C4-2B (cell line): ENCODE measurements at regions not wholly inside any gene's neighbourhood (a gene's known extent, or its start where the extent isn't known, plus 50 kb on each side); places are given as distances from the start of the nearest gene placed in this dataset.
"Not testable (repeated sequence)": the region's sequence is repeated elsewhere in the genome, so short reads cannot be mapped to it uniquely, and the experiment has no call there.

ENCODE experiments used
- H3K27ac ChIP-seq: fragments of 450-650 bp; 2 replicates; pipeline ENCODE4 v1.5.1; 2017
- ZFX ChIP-seq: fragments of 450-650 bp; IDR thresholded peaks from 2 replicates; pipeline ENCODE4 v1.6.1; 2017
- TF ChIP-seq, protein P1 (sequence below): fragments of 450-650 bp; conservative IDR thresholded peaks from 2 replicates; pipeline ENCODE4 v1.5.1; 2017; ENCODE audit warnings: mild to moderate bottlenecking

- TF ChIP-seq, protein P1, sequence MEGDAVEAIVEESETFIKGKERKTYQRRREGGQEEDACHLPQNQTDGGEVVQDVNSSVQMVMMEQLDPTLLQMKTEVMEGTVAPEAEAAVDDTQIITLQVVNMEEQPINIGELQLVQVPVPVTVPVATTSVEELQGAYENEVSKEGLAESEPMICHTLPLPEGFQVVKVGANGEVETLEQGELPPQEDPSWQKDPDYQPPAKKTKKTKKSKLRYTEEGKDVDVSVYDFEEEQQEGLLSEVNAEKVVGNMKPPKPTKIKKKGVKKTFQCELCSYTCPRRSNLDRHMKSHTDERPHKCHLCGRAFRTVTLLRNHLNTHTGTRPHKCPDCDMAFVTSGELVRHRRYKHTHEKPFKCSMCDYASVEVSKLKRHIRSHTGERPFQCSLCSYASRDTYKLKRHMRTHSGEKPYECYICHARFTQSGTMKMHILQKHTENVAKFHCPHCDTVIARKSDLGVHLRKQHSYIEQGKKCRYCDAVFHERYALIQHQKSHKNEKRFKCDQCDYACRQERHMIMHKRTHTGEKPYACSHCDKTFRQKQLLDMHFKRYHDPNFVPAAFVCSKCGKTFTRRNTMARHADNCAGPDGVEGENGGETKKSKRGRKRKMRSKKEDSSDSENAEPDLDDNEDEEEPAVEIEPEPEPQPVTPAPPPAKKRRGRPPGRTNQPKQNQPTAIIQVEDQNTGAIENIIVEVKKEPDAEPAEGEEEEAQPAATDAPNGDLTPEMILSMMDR = no peak
- no peak overlapping the region for H3K27ac ChIP-seq
These were observed 629.3 kb upstream of the LRRN3 start for GRCh38 chr7:110461621-110462020.

DNA sequence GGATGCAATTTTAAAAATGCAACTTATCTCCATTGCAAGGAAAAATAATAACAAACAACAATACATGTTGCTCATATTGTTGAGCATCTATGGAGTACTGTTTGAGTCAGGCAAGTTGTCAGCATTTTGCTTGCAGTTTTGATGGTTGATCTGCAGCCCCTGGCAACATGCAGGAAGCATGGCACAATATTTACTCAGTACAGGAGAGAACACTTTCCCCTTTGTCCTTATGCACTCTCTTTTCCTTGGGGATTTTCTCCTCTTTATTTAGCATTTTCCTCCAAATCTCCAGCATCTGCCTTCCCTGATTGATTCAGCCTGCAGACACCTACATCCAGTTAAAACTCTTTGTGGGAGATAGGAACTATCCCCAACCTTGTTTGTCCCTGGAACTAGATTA lies 620.5 kb upstream of the LRRN3 start:
- TF ChIP-seq ZFX = no peak
- TF ChIP-seq, protein P1 = no peak

GRCh38 chr7:110472419-110472818 lies 618.5 kb upstream of the LRRN3 start:
- H3K27ac ChIP-seq = not testable (repeated sequence)

More for the DNA sequence above, 620.5 kb upstream of the LRRN3 start:
- no peak overlapping the region for H3K27ac ChIP-seq

- H3K27ac ChIP-seq = no peak overlapping the region
- TF ChIP-seq ZFX = no peak
- TF ChIP-seq, protein P1 = no peak
These were observed 610.0 kb upstream of the LRRN3 start for GRCh38 chr7:110480964-110481363.

DNA sequence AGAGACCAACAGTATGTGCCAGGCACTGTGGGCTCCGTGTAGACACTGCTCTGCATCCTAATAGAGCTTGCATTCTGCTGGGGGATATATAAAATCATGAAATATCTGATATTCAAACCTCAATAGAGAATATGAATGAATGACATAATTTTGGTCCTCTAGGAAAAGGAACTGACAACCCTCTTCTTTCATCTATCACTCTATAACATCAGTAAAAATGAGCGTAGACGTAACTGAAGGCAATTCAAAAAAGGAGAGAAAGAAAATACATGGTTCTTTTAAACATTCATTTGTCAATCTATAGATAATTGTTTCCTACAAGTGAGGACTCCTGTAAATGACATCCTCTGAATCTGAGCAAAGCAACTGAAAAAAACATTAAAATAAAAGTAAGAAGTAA lies 607.4 kb upstream of the LRRN3 start:
- no peak for TF ChIP-seq ZFX
- TF ChIP-seq, protein P1 = no peak
- no peak overlapping the region for H3K27ac ChIP-seq

- TF ChIP-seq ZFX = no peak
- TF ChIP-seq, protein P1 = no peak
- H3K27ac ChIP-seq = no peak overlapping the region
These were observed 606.6 kb upstream of the LRRN3 start for GRCh38 chr7:110484356-110484755.

- no peak overlapping the region for H3K27ac ChIP-seq
- TF ChIP-seq, protein P1 = no peak
- no peak for TF ChIP-seq ZFX
These were observed 604.4 kb upstream of the LRRN3 start for GRCh38 chr7:110486549-110486948.

DNA sequence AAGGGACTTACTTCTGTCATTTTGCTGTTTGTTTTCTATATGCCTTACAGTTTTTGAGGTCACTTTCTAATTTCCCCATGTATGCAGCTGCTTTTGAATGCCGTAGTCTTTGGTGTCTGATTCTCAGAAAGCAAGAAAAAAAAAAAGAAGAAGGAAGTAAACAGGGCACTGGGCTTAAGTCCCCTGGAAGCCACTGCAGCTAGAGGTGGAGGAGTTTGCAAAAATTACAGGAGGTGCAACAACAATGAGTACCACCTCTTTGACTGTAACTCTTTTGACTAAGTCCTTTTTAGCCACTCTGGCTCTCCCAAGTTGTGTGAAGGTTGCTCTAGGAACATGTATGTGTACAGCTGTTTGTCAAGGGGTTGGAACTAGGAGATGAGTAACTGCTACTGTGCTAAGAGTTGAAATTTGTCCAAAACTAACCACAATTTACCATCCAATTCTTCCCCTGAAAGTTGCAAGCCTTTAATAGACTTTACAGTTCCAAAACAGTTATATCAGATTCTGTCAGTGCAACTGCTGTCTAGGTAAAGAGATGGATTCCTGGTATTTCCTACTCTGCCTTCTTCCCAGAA lies 588.0 kb upstream of the LRRN3 start:
- no peak for TF ChIP-seq ZFX
- TF ChIP-seq, protein P1 = no peak
- no peak overlapping the region for H3K27ac ChIP-seq
